Ovary (tissue), 3 donors: ENCODE measurements at regions not wholly inside any gene's neighbourhood (a gene's known extent, or its start where the extent isn't known, plus 50 kb on each side); places are given as distances from the start of the nearest gene placed in this dataset.

Experiments
- CTCF ChIP-seq, 3 donors: fragments of 450-650 bp in 2 of 3; fragments of 200-600 bp in 1 of 3; IDR thresholded peaks; one replicate each; pipeline versions ENCODE4 v1.5.1 to v1.8.0; 2016 to 2022; ENCODE audit warnings: antibody characterized with exemption in 3 of 3, mild to moderate bottlenecking in 1 of 3
- EP300 ChIP-seq: sonication (generic); formaldehyde crosslinking; IDR thresholded peaks from one replicate; pipeline ENCODE4 v1.6.1; 2017; ENCODE audit warnings: antibody characterized with exemption
- POLR2A ChIP-seq: fragments of 450-650 bp; IDR thresholded peaks from one replicate; pipeline ENCODE4 v1.6.1; 2017; ENCODE audit warnings: antibody characterized with exemption, mild to moderate bottlenecking, moderate library complexity
- donor health status: DM: no; HTN: no; CAD: no.

GRCh38 chr4:128725405-128726055 is 84.0 kb upstream of the JADE1 start:
- TF ChIP-seq CTCF (IDR thresholded peaks at IDR 0.05) (no peak), EP300 (no peak), POLR2A (no peak)
